ENCODE measurements at regions not wholly inside any gene's neighbourhood (a gene's known extent, or its start where the extent isn't known, plus 50 kb on each side); places are given as distances from the start of the nearest gene placed in this dataset.
A peak's percentile ranks its signal among the peaks of the same experiment; 100 is the strongest.

GRCh38 chrX:149992918-149993317, 54.6 kb upstream of the EOLA2 start:
- no peak for DNase-seq

GRCh38 chrX:149993989-149994388, 55.7 kb upstream of the EOLA2 start:
- DNase-seq: no peak

- DNase-seq: no peak
Observed at GRCh38 chrX:149996515-149996914, 58.2 kb upstream of the EOLA2 start.

GRCh38 chrX:150005027-150005426, 66.7 kb upstream of the EOLA2 start:
- DNase-seq: no peak

GRCh38 chrX:150007356-150007755, 69.1 kb upstream of the EOLA2 start:
- no peak for DNase-seq

- no peak for DNase-seq
Observed at GRCh38 chrX:150012647-150013381, 74.5 kb upstream of the EOLA2 start.

- DNase-seq: no peak
Observed at GRCh38 chrX:150014525-150014924, 76.2 kb upstream of the EOLA2 start.

GRCh38 chrX:150017868-150018267, 79.6 kb upstream of the EOLA2 start:
- no peak for DNase-seq

GRCh38 chrX:150018931-150019361, 80.7 kb upstream of the EOLA2 start:
- DNase-seq: no peak

GRCh38 chrX:150028692-150029091, 90.4 kb upstream of the EOLA2 start:
- DNase-seq: no peak

GRCh38 chrX:150032742-150033141, 94.5 kb upstream of the EOLA2 start:
- no peak for DNase-seq

GRCh38 chrX:150034788-150035187, 96.5 kb upstream of the EOLA2 start:
- no peak for DNase-seq

GRCh38 chrX:150035531-150035930, 97.2 kb upstream of the EOLA2 start:
- no peak for DNase-seq

- peak; percentile 20 for DNase-seq
Observed at GRCh38 chrX:150036181-150036580, 97.9 kb upstream of the EOLA2 start.

GRCh38 chrX:150036641-150037040, 98.3 kb upstream of the EOLA2 start:
- DNase-seq: no peak

- no peak for DNase-seq
Observed at GRCh38 chrX:150037041-150037440, 98.8 kb upstream of the EOLA2 start.

GRCh38 chrX:150038315-150038714, 100.0 kb upstream of the EOLA2 start:
- no peak for DNase-seq

GRCh38 chrX:150038986-150039599, 100.8 kb upstream of the EOLA2 start:
- no peak for DNase-seq

GRCh38 chrX:150041208-150041607, 102.9 kb upstream of the EOLA2 start:
- DNase-seq: no peak

- DNase-seq: no peak
Observed at GRCh38 chrX:150044556-150044955, 106.3 kb upstream of the EOLA2 start.

- DNase-seq: no peak
Observed at GRCh38 chrX:150047818-150048217, 109.5 kb upstream of the EOLA2 start.

- DNase-seq: no peak
Observed at GRCh38 chrX:150049647-150050046, 111.4 kb upstream of the EOLA2 start.

- no peak for DNase-seq
Observed at GRCh38 chrX:150050387-150050786, 112.1 kb upstream of the EOLA2 start.

GRCh38 chrX:150051096-150051495, 112.8 kb upstream of the EOLA2 start:
- DNase-seq: no peak

- no peak for DNase-seq
Observed at GRCh38 chrX:150052226-150052625, 113.9 kb upstream of the EOLA2 start.
